Panc1 (cell line): ENCODE measurements at regions not wholly inside any gene's neighbourhood (a gene's known extent, or its start where the extent isn't known, plus 50 kb on each side); places are given as distances from the start of the nearest gene placed in this dataset.

Experiments
- ATAC-seq: fragments of 200-7000 bp; cut with Tn5 transposase; 2 replicates; pipeline ENCODE4 v1.9.1; 2020; ENCODE audit warnings: mild to moderate bottlenecking, moderate library complexity
- BruUV-seq: library from RNA; stranded (reverse); fragments of 400-500 nt; replicated peaks from 2 replicates; lab custom pipeline; 2021; lab: Mats Ljungman, UMichigan
- CTCF ChIA-PET: fragments of 300-600 bp; sonication (Branson Sonifier 250); formaldehyde crosslinking; loops from one replicate; lab custom pipeline; 2022; ENCODE audit warnings: antibody characterized with exemption; lab: Charles Lee
- POLR2A ChIA-PET: fragments of 300-600 bp; sonication (Branson Sonifier 250); formaldehyde crosslinking; loops from one replicate; lab custom pipeline; 2022; ENCODE audit warnings: antibody characterized with exemption; lab: Charles Lee
- DNase-seq: peaks from one replicate; pipeline ENCODE4 v3.0.0-alpha.2; 2010; ENCODE audit warnings: low read depth, low spot score
- H3K27ac ChIP-seq: 2 replicates; pipeline ENCODE4 v1.5.1; 2011; ENCODE audit warnings: mild to moderate bottlenecking, low read length, inconsistent platforms
- H3K27me3 ChIP-seq: fragments of 200-500 bp; sonication (Bioruptor generic); 2 replicates; pipeline ENCODE4 v1.6.0; 2014; ENCODE audit warnings: low read length, inconsistent platforms; ENCODE audit not compliant: control insufficient read depth, insufficient read depth
- H3K36me3 ChIP-seq: fragments of 200-500 bp; sonication (Bioruptor generic); 2 replicates; pipeline ENCODE4 v1.5.1; 2014; ENCODE audit warnings: inconsistent platforms, mild to moderate bottlenecking, low read length, moderate library complexity; ENCODE audit not compliant: control insufficient read depth, insufficient read depth
- H3K4me1 ChIP-seq: 2 replicates; pipeline ENCODE4 v1.5.1; 2011; ENCODE audit warnings: inconsistent platforms, mild to moderate bottlenecking, low read length, moderate library complexity; ENCODE audit not compliant: control insufficient read depth, insufficient read depth
- H3K4me3 ChIP-seq, 2 experiments: 2 replicates each; pipeline ENCODE4 v1.5.1; 2011 to 2012; ENCODE audit warnings: low read depth in 2 of 2, low read length in 2 of 2, mild to moderate bottlenecking in 2 of 2, inconsistent platforms in 1 of 2, moderate library complexity in 1 of 2
- H3K9me3 ChIP-seq: fragments of 200-500 bp; sonication (Bioruptor generic); 2 replicates; pipeline ENCODE4 v1.5.1; 2014; ENCODE audit warnings: low read depth, mild to moderate bottlenecking, inconsistent platforms, low read length, moderate library complexity; ENCODE audit not compliant: control insufficient read depth, insufficient read depth
- POLR2AphosphoS5 ChIP-seq: IDR thresholded peaks from 2 replicates; pipeline ENCODE4 v1.6.1; 2012; ENCODE audit warnings: mild to moderate bottlenecking, low read depth, low read length, moderate library complexity
- SIN3A ChIP-seq: IDR thresholded peaks from 2 replicates; pipeline ENCODE4 v1.6.1; 2012; ENCODE audit warnings: low read depth, mild to moderate bottlenecking, low read length, moderate library complexity, borderline replicate concordance; ENCODE audit not compliant: insufficient read depth
- TCF7L2 ChIP-seq: IDR thresholded peaks from 2 replicates; pipeline ENCODE4 v1.6.1; 2011; ENCODE audit warnings: mild to moderate bottlenecking, low read depth, low read length, inconsistent platforms
- in situ Hi-C: cut with HindIII; loops from 2 replicates; pipeline ENCODE4 v1.10.0; 2016; ENCODE audit warnings: low sequenced_read_pairs, low pct_unique_long_range_greater_than_20kb
- intact Hi-C: fragments of 100-400 bp; cut with micrococcal nuclease; formaldehyde crosslinking; loops from one replicate; pipeline ENCODE4 v1.10.0; 2022; ENCODE audit not compliant: unreplicated experiment
- TF ChIP-seq, protein P1 (sequence below), 2 experiments: IDR thresholded peaks; 2 replicates each; pipeline ENCODE4 v1.6.1; 2011 to 2012; ENCODE audit warnings: low read depth in 2 of 2, control low read depth in 1 of 2, low read length in 1 of 2, mild to moderate bottlenecking in 1 of 2, moderate library complexity in 1 of 2; ENCODE audit not compliant: insufficient read depth in 1 of 2
- TF ChIP-seq, protein P2 (sequence below): fragments of 450-650 bp; IDR thresholded peaks from 2 replicates; pipeline ENCODE4 v1.5.1; 2017; ENCODE audit warnings: mild to moderate bottlenecking

DNA sequence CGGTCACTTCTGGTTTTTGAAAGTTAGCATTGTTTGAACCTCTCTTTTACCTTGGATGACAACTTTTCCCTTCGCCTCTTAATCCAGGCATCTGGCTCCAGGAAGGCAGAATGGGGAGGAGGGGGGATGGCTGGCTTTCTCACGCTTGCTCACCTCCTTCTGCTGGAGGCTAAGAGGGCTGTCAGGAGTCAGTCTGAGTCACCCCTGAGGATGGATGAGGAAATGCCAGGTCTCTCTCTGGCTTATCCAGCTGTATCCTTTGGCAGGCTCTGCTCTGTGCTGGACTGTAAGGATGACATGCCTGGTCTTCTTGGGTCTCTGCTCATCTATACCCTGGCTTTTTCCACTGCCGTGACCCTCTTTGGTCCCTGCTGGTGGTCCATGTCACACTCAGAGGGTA is 142.9 kb upstream of the GYPC start:
- POLR2A ChIA-PET = no interaction called here

DNA sequence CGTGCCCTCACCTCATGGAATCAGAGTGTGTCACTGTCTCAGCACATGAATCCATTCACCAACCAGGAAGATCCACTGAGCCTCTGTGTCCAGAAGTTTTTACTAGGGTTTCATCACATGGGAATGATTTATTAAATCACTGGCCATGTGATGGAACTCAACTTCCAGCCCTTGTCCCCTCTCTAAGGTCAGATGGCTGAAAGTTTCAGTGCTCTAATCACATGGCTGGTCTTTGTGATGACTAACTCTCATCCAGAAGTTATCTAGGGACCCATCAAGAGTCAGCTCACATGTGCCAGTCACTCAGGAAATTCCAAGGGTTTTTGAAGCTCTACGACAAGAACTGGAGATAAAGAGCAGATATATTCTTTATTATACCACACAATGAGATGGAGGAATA is 140.5 kb upstream of the GYPC start:
- Histone ChIP-seq H3K27ac (no peak overlapping the region), H3K9me3 (no peaks in the 10 kb centered on the region), H3K27me3 (no peaks in the 10 kb centered on the region), H3K4me3 (no peak overlapping the region), H3K4me1 (no peaks in the 10 kb centered on the region), H3K36me3 (no peaks in the 10 kb centered on the region)
- no peak for TF ChIP-seq SIN3A
- TF ChIP-seq, protein P1, sequence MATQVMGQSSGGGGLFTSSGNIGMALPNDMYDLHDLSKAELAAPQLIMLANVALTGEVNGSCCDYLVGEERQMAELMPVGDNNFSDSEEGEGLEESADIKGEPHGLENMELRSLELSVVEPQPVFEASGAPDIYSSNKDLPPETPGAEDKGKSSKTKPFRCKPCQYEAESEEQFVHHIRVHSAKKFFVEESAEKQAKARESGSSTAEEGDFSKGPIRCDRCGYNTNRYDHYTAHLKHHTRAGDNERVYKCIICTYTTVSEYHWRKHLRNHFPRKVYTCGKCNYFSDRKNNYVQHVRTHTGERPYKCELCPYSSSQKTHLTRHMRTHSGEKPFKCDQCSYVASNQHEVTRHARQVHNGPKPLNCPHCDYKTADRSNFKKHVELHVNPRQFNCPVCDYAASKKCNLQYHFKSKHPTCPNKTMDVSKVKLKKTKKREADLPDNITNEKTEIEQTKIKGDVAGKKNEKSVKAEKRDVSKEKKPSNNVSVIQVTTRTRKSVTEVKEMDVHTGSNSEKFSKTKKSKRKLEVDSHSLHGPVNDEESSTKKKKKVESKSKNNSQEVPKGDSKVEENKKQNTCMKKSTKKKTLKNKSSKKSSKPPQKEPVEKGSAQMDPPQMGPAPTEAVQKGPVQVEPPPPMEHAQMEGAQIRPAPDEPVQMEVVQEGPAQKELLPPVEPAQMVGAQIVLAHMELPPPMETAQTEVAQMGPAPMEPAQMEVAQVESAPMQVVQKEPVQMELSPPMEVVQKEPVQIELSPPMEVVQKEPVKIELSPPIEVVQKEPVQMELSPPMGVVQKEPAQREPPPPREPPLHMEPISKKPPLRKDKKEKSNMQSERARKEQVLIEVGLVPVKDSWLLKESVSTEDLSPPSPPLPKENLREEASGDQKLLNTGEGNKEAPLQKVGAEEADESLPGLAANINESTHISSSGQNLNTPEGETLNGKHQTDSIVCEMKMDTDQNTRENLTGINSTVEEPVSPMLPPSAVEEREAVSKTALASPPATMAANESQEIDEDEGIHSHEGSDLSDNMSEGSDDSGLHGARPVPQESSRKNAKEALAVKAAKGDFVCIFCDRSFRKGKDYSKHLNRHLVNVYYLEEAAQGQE (IDR thresholded peaks at IDR 0.05; ENCODE audit: insufficient read depth in 1 of 2, low read depth in 2 of 2, low read length in 1 of 2) = no peak
- TF ChIP-seq, protein P2, sequence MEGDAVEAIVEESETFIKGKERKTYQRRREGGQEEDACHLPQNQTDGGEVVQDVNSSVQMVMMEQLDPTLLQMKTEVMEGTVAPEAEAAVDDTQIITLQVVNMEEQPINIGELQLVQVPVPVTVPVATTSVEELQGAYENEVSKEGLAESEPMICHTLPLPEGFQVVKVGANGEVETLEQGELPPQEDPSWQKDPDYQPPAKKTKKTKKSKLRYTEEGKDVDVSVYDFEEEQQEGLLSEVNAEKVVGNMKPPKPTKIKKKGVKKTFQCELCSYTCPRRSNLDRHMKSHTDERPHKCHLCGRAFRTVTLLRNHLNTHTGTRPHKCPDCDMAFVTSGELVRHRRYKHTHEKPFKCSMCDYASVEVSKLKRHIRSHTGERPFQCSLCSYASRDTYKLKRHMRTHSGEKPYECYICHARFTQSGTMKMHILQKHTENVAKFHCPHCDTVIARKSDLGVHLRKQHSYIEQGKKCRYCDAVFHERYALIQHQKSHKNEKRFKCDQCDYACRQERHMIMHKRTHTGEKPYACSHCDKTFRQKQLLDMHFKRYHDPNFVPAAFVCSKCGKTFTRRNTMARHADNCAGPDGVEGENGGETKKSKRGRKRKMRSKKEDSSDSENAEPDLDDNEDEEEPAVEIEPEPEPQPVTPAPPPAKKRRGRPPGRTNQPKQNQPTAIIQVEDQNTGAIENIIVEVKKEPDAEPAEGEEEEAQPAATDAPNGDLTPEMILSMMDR = no peak
- no peak for TF ChIP-seq POLR2AphosphoS5
- TF ChIP-seq TCF7L2 = no peak
- ATAC-seq (no peak), DNase-seq (no peak)
- intact Hi-C loops (no loop called here), in situ Hi-C loops (no loop called here)
- ChIA-PET CTCF (no interaction called here), POLR2A (no interaction called here)
- BruUV-seq = no TSS peak

More for the DNA sequence above, 142.9 kb upstream of the GYPC start:
- intact Hi-C loops (no loop called here), in situ Hi-C loops (no loop called here)
- no peak overlapping the region for H3K27ac ChIP-seq
- TF ChIP-seq TCF7L2 = no peak
- TF ChIP-seq, protein P1 (IDR thresholded peaks at IDR 0.05; ENCODE audit: insufficient read depth in 1 of 2, low read depth in 2 of 2, low read length in 1 of 2) = no peak
- TF ChIP-seq POLR2AphosphoS5 = no peak
- no peak for TF ChIP-seq SIN3A
- TF ChIP-seq, protein P2 = no peak
- peak; percentile 24 for DNase-seq
- H3K9me3 ChIP-seq = no peaks in the 10 kb centered on the region
- CTCF ChIA-PET = no interaction called here
- H3K4me1 ChIP-seq = no peaks in the 10 kb centered on the region
- H3K4me3 ChIP-seq = no peak overlapping the region
- ATAC-seq = no peak
- no TSS peak for BruUV-seq
- no peaks in the 10 kb centered on the region for H3K36me3 ChIP-seq
- H3K27me3 ChIP-seq = no peaks in the 10 kb centered on the region
